Nephron (organoid): ENCODE measurements at regions not wholly inside any gene's neighbourhood (a gene's known extent, or its start where the extent isn't known, plus 50 kb on each side); places are given as distances from the start of the nearest gene placed in this dataset.

ENCODE experiments used
- H3K27ac Mint-ChIP-seq, 3 experiments: 2 replicates each; pipeline ENCODE4 v1.8.0; 2020; ENCODE audit warnings: mixed read lengths in 3 of 3, mild to moderate bottlenecking in 2 of 3, moderate library complexity in 1 of 3
- H3K27me3 Mint-ChIP-seq: 2 replicates; pipeline ENCODE4 v1.8.0; 2021; ENCODE audit warnings: low read depth, mild to moderate bottlenecking, moderate library complexity, mixed read lengths
- H3K36me3 Mint-ChIP-seq: 2 replicates; pipeline ENCODE4 v1.8.0; 2020; ENCODE audit warnings: low read depth, mixed read lengths
- H3K4me1 Mint-ChIP-seq: 2 replicates; pipeline ENCODE4 v1.8.0; 2020; ENCODE audit warnings: mixed read lengths
- H3K4me3 Mint-ChIP-seq, 3 experiments: 2 replicates each; pipeline ENCODE4 v1.8.0; 2020; ENCODE audit warnings: mild to moderate bottlenecking in 3 of 3, mixed read lengths in 3 of 3, moderate library complexity in 2 of 3
- H3K9me3 Mint-ChIP-seq: 2 replicates; pipeline ENCODE4 v1.8.0; 2020; ENCODE audit warnings: mixed read lengths
- TF ChIP-seq, protein P1 (sequence below), 3 experiments: fragments of 200-600 bp; sonication (generic); IDR thresholded peaks; one replicate each; pipeline ENCODE4 v1.5.0; 2021; ENCODE audit warnings: antibody characterized with exemption in 3 of 3; ENCODE audit not compliant: unreplicated experiment in 3 of 3

DNA sequence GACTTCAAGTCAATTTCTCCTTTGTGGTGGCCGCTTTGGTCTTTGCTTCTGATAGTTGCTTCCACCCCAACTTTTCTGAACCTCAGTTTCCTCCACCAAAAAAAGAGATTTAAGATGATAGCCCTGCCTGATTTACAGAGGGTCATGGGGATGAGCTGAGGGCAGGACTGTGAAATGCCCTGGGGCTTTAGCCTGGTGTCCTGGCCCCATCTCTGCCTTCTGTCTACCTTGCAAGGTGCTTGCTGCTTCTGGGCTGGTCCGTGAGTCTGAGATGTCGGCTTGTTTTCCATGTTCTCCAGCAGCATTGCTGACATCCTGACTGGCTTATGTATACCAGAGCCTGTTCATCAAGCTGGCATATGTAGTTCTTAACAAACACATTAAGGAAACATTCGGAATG is 191.9 kb upstream of the MPHOSPH6 start:
- TF ChIP-seq, protein P1, sequence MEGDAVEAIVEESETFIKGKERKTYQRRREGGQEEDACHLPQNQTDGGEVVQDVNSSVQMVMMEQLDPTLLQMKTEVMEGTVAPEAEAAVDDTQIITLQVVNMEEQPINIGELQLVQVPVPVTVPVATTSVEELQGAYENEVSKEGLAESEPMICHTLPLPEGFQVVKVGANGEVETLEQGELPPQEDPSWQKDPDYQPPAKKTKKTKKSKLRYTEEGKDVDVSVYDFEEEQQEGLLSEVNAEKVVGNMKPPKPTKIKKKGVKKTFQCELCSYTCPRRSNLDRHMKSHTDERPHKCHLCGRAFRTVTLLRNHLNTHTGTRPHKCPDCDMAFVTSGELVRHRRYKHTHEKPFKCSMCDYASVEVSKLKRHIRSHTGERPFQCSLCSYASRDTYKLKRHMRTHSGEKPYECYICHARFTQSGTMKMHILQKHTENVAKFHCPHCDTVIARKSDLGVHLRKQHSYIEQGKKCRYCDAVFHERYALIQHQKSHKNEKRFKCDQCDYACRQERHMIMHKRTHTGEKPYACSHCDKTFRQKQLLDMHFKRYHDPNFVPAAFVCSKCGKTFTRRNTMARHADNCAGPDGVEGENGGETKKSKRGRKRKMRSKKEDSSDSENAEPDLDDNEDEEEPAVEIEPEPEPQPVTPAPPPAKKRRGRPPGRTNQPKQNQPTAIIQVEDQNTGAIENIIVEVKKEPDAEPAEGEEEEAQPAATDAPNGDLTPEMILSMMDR (IDR thresholded peaks at IDR 0.05; ENCODE audit: unreplicated experiment in 3 of 3), result no peak
- Mint-ChIP-seq H3K36me3 (no peaks in the 10 kb centered on the region), H3K4me1 (no peaks in the 10 kb centered on the region), H3K27ac (no peak overlapping the region), H3K9me3 (peaks cover 4% of the 10 kb centered on the region), H3K4me3 (no peak overlapping the region), H3K27me3 (peaks cover 13% of the 10 kb centered on the region)

DNA sequence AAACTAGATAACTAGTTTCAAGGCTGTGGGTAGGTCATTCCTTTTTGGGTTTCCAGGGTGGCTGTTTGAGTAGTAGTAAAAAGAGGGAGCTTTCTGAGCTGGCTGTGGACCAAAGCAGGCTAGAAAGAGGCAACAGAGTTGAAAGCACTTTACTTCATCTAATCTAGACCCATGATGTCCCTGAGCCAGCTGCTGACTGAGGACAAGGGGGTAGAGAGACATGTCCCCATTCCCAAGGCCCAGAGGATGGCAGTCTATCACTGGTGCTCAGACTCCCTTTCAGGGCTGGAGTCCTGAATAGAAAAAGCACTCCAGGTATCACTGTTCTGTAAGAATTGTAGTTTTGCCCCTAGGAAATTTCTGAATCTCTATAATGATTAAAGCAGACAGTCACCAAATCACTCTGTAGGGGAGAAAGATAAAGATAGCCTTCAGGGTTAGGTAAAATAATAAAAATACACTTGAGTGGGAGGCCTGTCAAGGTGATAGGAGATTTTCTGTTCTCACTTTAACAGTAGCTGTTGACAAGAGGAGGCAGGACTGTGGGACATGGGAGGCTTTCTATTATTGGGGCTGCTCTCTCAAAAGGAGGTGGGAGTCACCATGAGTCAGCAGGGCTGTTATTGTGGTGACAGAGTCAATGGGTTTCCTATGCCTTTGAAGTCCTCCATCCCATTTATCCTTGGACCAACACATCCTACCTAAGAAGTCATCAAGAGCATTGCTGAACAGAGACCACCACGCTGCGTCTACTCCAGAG is 190.2 kb upstream of the MPHOSPH6 start:
- no peak overlapping the region for H3K4me3 Mint-ChIP-seq
- H3K36me3 Mint-ChIP-seq, result no peaks in the 10 kb centered on the region
- no peaks in the 10 kb centered on the region for H3K4me1 Mint-ChIP-seq
- H3K27me3 Mint-ChIP-seq, result peaks cover 13% of the 10 kb centered on the region
- TF ChIP-seq, protein P1 (IDR thresholded peaks at IDR 0.05; ENCODE audit: unreplicated experiment in 3 of 3), result no peak
- peaks cover 4% of the 10 kb centered on the region for H3K9me3 Mint-ChIP-seq
- H3K27ac Mint-ChIP-seq, result no peak overlapping the region

DNA sequence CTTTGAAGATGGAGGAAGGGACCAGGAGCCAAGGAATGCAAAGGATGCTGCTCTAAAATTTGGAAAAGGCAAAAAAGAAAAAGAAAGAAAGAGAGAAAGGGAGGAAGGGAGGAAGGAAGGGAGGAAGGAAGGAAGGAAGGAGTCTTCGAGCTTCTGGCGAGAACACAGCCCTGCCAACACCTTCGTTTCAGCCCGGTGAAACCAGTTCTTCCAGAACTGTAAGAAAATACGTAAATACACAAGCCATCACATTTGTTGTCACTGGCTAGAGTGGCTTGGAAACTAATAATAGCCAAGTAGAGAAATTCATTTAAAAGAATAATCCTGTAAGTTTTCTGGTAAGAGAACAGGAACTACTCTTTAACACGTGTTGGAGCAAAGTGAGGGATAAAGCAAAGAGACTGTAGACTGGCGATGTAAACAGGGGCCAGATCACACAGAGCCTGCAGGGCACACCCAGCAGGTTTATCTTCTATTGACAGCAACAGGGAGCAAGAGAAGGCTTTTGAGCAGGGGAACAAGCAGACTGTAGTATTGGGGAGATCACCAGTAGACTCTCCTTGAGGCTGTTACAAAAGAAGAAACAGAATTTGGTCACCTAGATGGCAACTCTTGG is 188.7 kb upstream of the MPHOSPH6 start:
- H3K9me3 Mint-ChIP-seq, result peaks cover 4% of the 10 kb centered on the region
- TF ChIP-seq, protein P1 (IDR thresholded peaks at IDR 0.05; ENCODE audit: unreplicated experiment in 3 of 3), result no peak
- H3K4me3 Mint-ChIP-seq, result no peak overlapping the region
- no peaks in the 10 kb centered on the region for H3K36me3 Mint-ChIP-seq
- no peaks in the 10 kb centered on the region for H3K4me1 Mint-ChIP-seq
- peaks cover 13% of the 10 kb centered on the region for H3K27me3 Mint-ChIP-seq
- no peak overlapping the region for H3K27ac Mint-ChIP-seq

DNA sequence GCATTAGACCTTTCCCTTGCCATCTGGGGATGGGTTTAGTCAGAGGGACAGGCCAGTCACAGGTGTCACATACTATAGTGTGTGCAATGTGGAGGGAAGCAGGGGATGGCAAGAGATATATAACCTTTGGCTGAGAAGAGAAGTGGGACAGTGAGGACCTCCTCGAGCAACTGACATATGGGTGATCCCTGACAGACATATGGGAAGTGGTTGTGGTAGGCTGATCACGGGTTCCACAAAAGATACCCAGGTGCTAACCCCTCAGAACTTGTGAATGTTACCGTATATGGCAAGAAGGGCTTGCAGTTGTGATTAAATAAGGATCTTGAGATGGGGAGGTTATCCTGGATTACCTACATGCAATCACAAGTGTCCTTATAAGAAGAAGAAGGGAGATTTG is 188.1 kb upstream of the MPHOSPH6 start:
- TF ChIP-seq, protein P1 (IDR thresholded peaks at IDR 0.05; ENCODE audit: unreplicated experiment in 3 of 3), result no peak
- Mint-ChIP-seq H3K4me3 (no peak overlapping the region), H3K36me3 (no peaks in the 10 kb centered on the region), H3K27me3 (peaks cover 13% of the 10 kb centered on the region), H3K9me3 (peaks cover 4% of the 10 kb centered on the region), H3K27ac (no peak overlapping the region), H3K4me1 (no peaks in the 10 kb centered on the region)

DNA sequence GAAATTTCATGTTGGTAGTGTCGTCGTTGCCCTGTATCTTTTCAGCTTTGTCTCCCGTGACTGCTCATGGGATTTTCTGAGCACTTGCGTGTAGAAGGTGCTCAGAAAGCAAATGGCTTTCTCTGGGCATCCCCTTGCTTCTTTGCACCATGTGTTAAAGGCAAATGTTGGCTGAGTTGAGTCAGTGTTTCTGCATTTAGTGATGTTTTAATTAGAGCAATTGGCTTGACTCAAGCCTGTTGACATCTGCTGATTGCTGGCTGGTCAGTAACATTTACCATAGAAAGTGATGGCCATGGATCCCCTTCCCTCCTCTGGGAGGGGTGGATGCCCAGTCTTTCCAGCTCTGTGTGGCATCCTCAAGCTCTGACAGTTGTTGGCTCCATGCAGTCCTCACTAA is 187.2 kb upstream of the MPHOSPH6 start:
- peaks cover 7% of the 10 kb centered on the region for H3K27me3 Mint-ChIP-seq
- no peaks in the 10 kb centered on the region for H3K4me1 Mint-ChIP-seq
- H3K4me3 Mint-ChIP-seq, result no peak overlapping the region
- no peaks in the 10 kb centered on the region for H3K36me3 Mint-ChIP-seq
- TF ChIP-seq, protein P1 (IDR thresholded peaks at IDR 0.05; ENCODE audit: unreplicated experiment in 3 of 3), result no peak
- peaks cover 4% of the 10 kb centered on the region for H3K9me3 Mint-ChIP-seq
- H3K27ac Mint-ChIP-seq, result no peak overlapping the region

DNA sequence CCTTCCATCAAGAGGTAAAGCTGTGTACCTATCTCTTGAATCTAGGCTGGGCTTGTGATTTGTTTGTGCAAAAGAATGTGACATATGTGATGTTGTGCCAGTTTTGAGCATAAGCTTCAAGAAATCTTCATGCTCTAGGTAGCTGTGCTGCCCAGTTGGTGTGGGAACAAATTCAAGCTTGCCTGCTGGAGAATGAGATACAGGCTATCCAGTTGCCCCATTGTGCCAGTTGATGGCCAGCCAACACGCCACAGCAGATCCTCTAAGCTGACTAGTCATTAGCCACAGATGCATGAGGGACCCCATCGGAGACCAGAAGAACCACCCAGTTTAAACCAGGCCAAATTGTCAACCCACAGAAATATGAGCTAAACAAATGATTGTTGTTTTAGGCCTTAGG is 180.5 kb upstream of the MPHOSPH6 start:
- no peaks in the 10 kb centered on the region for H3K36me3 Mint-ChIP-seq
- no peaks in the 10 kb centered on the region for H3K4me1 Mint-ChIP-seq
- no peak overlapping the region for H3K4me3 Mint-ChIP-seq
- H3K9me3 Mint-ChIP-seq, result no peaks in the 10 kb centered on the region
- no peak overlapping the region for H3K27ac Mint-ChIP-seq
- H3K27me3 Mint-ChIP-seq, result no peaks in the 10 kb centered on the region
- TF ChIP-seq, protein P1 (IDR thresholded peaks at IDR 0.05; ENCODE audit: unreplicated experiment in 3 of 3), result no peak
